ENCODE measurements at regions not wholly inside any gene's neighbourhood (a gene's known extent, or its start where the extent isn't known, plus 50 kb on each side); places are given as distances from the start of the nearest gene placed in this dataset.

DNA sequence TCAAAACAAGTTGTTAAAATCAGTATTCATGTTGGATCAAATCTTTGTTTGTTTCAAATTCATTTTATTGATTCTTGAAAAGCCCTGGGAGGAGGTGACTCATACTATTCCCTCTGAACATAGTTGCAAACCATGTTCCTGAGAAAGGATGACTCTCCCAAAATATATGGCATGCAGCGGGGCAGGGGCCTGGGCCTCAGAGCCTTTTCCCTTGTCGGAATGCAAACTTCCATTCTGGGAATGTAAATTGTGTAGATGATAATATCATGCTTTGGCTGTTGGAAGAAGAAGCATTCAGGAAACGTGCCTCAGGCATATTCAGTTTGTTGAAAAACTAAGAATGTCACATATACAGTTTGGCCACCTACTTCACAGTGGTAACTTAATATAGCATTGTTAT lies 242.0 kb downstream of the AUH start:
- no peak overlapping the region for H3K4me3 ChIP-seq
- no peak for TF ChIP-seq POLR2AphosphoS5 (IDR thresholded peaks at IDR 0.05)
- TF ChIP-seq, protein P1, sequence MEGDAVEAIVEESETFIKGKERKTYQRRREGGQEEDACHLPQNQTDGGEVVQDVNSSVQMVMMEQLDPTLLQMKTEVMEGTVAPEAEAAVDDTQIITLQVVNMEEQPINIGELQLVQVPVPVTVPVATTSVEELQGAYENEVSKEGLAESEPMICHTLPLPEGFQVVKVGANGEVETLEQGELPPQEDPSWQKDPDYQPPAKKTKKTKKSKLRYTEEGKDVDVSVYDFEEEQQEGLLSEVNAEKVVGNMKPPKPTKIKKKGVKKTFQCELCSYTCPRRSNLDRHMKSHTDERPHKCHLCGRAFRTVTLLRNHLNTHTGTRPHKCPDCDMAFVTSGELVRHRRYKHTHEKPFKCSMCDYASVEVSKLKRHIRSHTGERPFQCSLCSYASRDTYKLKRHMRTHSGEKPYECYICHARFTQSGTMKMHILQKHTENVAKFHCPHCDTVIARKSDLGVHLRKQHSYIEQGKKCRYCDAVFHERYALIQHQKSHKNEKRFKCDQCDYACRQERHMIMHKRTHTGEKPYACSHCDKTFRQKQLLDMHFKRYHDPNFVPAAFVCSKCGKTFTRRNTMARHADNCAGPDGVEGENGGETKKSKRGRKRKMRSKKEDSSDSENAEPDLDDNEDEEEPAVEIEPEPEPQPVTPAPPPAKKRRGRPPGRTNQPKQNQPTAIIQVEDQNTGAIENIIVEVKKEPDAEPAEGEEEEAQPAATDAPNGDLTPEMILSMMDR (IDR thresholded peaks at IDR 0.05): no peak
- no peak for TF ChIP-seq EP300 (IDR thresholded peaks at IDR 0.05)
- no peak for TF ChIP-seq POLR2A (IDR thresholded peaks at IDR 0.05)
- H3K9me3 ChIP-seq: no peaks in the 10 kb centered on the region
- H3K27ac ChIP-seq: peak overlapping the region; percentile 65 to 81 (median 76)
- no peak for ATAC-seq
- H3K4me1 ChIP-seq: peaks cover 7 to 40% (median 18%) of the 10 kb centered on the region in 3 donors
- no peaks in the 10 kb centered on the region for H3K27me3 ChIP-seq
- H3K36me3 ChIP-seq: no peaks in the 10 kb centered on the region
- WGBS, 2 donors (ENCODE audit: low coverage in 1 of 2): 18 to 35% methylated on average over 3 of the region's 3 CpGs

DNA sequence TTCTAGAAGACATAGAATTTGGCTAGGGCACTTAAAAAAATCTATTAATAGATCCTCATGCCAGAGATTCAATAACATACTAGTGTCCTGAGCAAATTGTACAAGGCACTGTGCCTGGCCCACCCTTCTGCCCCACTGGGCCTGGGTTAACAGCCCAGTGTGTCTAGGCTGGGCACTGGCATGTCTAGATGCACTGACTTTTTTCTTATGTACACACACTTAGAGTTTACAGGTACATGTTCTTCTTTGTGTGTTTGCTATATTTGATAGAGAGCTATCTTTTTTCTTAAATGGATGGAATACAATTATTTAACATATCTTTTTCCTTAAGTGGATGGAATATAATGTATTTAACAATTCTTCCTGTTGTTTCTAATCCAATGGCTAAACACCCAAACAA lies 241.5 kb downstream of the AUH start:
- no peak for ATAC-seq
- TF ChIP-seq, protein P1 (IDR thresholded peaks at IDR 0.05): no peak
- TF ChIP-seq POLR2A (IDR thresholded peaks at IDR 0.05): no peak
- no peak for TF ChIP-seq POLR2AphosphoS5 (IDR thresholded peaks at IDR 0.05)
- TF ChIP-seq EP300 (IDR thresholded peaks at IDR 0.05): no peak
- Histone ChIP-seq H3K27ac (peak overlapping the region in 3 of 4 donors; percentile 71 to 81 (median 81)), H3K27me3 (no peaks in the 10 kb centered on the region), H3K4me1 (peaks cover 7 to 40% (median 18%) of the 10 kb centered on the region in 3 donors), H3K4me3 (no peak overlapping the region), H3K9me3 (no peaks in the 10 kb centered on the region), H3K36me3 (no peaks in the 10 kb centered on the region)

DNA sequence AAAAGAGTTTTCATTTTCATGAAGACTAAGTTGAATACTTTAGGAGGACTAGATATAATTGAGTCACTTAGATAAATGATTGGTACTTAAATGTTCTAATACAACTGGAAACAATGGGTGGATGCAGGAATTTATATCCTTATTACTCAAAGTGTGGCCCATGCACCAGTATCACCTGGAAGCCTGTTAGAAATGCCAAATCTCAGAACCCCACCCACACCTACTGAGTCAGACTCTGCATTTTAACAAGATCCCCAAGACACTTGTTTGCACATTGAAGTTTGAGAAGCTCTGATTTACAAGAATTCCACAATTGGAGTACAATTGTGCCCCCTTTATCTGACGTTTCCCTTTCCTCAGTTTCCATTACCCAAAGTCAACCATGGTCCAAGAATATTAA lies 239.0 kb downstream of the AUH start:
- ATAC-seq: no peak
- TF ChIP-seq POLR2AphosphoS5 (IDR thresholded peaks at IDR 0.05) (no peak), EP300 (IDR thresholded peaks at IDR 0.05) (no peak), POLR2A (IDR thresholded peaks at IDR 0.05) (no peak)
- TF ChIP-seq, protein P1 (IDR thresholded peaks at IDR 0.05): no peak
- no peak overlapping the region for H3K27ac ChIP-seq
- H3K4me3 ChIP-seq: no peak overlapping the region
- H3K27me3 ChIP-seq: no peaks in the 10 kb centered on the region
- no peaks in the 10 kb centered on the region for H3K9me3 ChIP-seq
- peaks cover 7 to 27% (median 16%) of the 10 kb centered on the region in 3 donors for H3K4me1 ChIP-seq
- 57 to 60% methylated on average over 1 of the region's 1 CpG for WGBS, 2 donors (ENCODE audit: low coverage in 1 of 2)
- H3K36me3 ChIP-seq: no peaks in the 10 kb centered on the region

DNA sequence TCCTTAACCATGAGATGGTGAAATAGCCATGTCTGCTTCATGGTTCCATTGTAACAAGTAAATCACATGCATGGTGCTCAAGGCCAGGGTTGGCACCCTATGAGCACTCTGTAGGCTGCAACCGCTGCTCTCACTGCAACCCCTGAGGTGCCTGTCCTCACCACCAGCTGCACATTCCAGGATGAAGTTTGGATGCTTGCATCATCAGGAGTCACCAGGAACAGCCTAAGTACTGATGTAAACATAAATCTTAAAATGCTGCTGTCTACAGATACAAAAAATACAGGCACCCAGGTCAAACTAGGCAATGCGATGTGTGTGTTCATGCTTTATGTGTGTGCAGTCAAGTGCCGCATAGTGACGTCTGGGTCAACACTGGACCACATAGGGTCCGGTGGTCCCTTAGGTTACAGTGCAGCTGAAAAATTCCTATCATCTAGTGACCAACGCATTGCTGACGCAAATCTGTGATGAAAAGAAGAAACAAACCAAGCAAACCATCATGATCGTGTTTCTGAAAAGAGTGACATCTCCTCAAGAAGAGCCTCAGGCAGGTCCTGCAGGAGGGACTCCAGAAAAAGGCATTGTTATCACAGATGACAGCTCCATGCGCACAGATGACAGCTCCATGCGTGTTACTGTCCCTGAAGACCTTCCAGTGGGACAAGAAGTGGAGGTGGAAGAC lies 234.8 kb downstream of the AUH start:
- TF ChIP-seq POLR2AphosphoS5 (IDR thresholded peaks at IDR 0.05) (no peak), POLR2A (IDR thresholded peaks at IDR 0.05) (no peak), EP300 (IDR thresholded peaks at IDR 0.05) (no peak)
- TF ChIP-seq, protein P1 (IDR thresholded peaks at IDR 0.05): no peak
- ATAC-seq: no peak
- no peak overlapping the region for H3K27ac ChIP-seq
- H3K36me3 ChIP-seq: no peaks in the 10 kb centered on the region
- H3K4me1 ChIP-seq: peaks cover 0 to 8% (median 0%) of the 10 kb centered on the region in 3 donors
- H3K4me3 ChIP-seq: no peak overlapping the region
- no peaks in the 10 kb centered on the region for H3K9me3 ChIP-seq
- H3K27me3 ChIP-seq: no peaks in the 10 kb centered on the region
- 83 to 93% methylated on average over 6 of the region's 10 CpGs for WGBS, 2 donors (ENCODE audit: low coverage in 1 of 2)

DNA sequence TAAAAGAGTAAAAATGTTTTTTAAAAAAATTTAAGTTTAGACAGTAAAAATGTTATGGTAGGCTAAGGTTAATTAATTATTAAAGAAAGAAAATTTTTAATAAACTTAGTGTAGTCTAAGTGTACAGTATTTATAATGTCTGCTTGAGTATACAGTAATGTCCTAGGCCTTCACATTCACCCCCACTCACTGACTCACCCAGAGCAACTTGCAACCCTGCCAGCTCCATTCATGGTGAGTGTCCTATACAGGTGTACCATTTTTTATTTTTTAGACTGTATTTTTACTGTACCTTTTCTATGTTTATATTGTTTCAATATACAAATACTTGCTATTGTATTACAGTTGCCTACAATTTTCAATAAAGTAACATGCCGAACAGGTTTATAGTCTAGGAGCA lies 234.1 kb downstream of the AUH start:
- H3K4me3 ChIP-seq: no peak overlapping the region
- H3K4me1 ChIP-seq: peaks cover 0 to 12% (median 0%) of the 10 kb centered on the region in 3 donors
- no peaks in the 10 kb centered on the region for H3K9me3 ChIP-seq
- 90 to 100% methylated on average over 1 of the region's 1 CpG for WGBS, 2 donors (ENCODE audit: low coverage in 1 of 2)
- no peak overlapping the region for H3K27ac ChIP-seq
- no peaks in the 10 kb centered on the region for H3K36me3 ChIP-seq
- H3K27me3 ChIP-seq: no peaks in the 10 kb centered on the region
- ATAC-seq: no peak
- TF ChIP-seq POLR2AphosphoS5 (IDR thresholded peaks at IDR 0.05): no peak
- TF ChIP-seq POLR2A (IDR thresholded peaks at IDR 0.05): no peak
- TF ChIP-seq, protein P1 (IDR thresholded peaks at IDR 0.05): no peak
- no peak for TF ChIP-seq EP300 (IDR thresholded peaks at IDR 0.05)
